Bronchial epithelial cell (primary cell): ENCODE measurements at regions not wholly inside any gene's neighbourhood (a gene's known extent, or its start where the extent isn't known, plus 50 kb on each side); places are given as distances from the start of the nearest gene placed in this dataset.
"Not testable (repeated sequence)": the region's sequence is repeated elsewhere in the genome, so short reads cannot be mapped to it uniquely, and the experiment has no call there.

Experiments used
- DNase-seq: peaks from one replicate; pipeline ENCODE4 v3.0.0-alpha.2; 2010; ENCODE audit warnings: low read depth
- FAIRE-seq: peaks from 2 replicates; lab custom pipeline; 2011; peaks lifted over from hg19 to GRCh38; lab: Jason Lieb, UNC
- H3K27me3 ChIP-seq: 2 replicates; pipeline ENCODE4 v1.5.1; 2011; ENCODE audit warnings: low read length; ENCODE audit not compliant: control insufficient read depth, insufficient read depth
- H3K36me3 ChIP-seq: 2 replicates; pipeline ENCODE4 v1.5.1; 2011; ENCODE audit warnings: low read length; ENCODE audit not compliant: control insufficient read depth, insufficient read depth
- H3K4me3 ChIP-seq: 2 replicates; pipeline ENCODE4 v1.5.1; 2011; ENCODE audit warnings: mild to moderate bottlenecking, low read depth, low read length, control low read depth
- TF ChIP-seq, protein P1 (sequence below): IDR thresholded peaks from 2 replicates; pipeline ENCODE4 v1.5.1; 2011; ENCODE audit warnings: mild to moderate bottlenecking, moderate library complexity, low read length, control low read depth, inconsistent platforms; ENCODE audit not compliant: insufficient read depth, severe bottlenecking

DNA sequence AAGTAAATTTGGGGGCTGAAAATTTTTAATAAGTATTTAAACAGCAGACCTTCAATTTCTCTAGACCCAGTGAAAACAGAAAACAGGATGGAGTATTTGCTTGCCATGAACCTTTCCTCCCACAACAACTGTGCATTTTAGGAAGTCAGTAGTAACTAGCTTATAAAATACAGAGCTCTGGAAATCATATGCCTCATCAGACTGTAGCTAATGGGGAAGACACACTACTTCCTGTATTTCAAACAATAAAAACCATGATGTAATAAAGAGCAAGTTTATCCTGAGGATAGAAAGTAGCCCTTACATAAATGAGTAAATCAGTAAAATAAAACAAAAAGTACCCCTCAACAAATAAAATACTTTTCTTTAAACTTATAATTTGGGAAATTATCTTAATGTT lies 280.1 kb upstream of the ZFP42 start:
- no peaks in the 10 kb centered on the region for H3K36me3 ChIP-seq
- FAIRE-seq = no peak
- DNase-seq = no peak
- no peak overlapping the region for H3K4me3 ChIP-seq
- TF ChIP-seq, protein P1, sequence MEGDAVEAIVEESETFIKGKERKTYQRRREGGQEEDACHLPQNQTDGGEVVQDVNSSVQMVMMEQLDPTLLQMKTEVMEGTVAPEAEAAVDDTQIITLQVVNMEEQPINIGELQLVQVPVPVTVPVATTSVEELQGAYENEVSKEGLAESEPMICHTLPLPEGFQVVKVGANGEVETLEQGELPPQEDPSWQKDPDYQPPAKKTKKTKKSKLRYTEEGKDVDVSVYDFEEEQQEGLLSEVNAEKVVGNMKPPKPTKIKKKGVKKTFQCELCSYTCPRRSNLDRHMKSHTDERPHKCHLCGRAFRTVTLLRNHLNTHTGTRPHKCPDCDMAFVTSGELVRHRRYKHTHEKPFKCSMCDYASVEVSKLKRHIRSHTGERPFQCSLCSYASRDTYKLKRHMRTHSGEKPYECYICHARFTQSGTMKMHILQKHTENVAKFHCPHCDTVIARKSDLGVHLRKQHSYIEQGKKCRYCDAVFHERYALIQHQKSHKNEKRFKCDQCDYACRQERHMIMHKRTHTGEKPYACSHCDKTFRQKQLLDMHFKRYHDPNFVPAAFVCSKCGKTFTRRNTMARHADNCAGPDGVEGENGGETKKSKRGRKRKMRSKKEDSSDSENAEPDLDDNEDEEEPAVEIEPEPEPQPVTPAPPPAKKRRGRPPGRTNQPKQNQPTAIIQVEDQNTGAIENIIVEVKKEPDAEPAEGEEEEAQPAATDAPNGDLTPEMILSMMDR = no peak
- no peaks in the 10 kb centered on the region for H3K27me3 ChIP-seq

DNA sequence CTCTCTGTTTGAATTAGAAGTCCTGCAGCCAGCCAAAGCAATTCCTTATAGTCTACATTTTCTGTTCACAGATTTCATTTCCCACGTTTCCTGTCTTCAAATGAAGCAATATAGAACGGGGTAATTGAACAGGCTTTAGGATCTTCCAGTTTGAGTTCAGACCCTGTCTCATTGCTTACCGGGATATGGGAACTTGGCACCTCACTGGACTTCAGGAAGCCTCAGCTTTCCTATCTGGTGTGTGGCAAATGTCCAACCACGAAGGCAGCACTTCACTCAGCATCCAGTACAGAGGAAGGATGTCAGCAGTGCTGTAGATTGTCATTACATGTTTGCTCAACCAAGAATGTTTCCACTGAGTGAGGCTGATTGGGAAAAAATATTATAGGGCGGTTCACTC lies 271.1 kb upstream of the ZFP42 start:
- FAIRE-seq = no peak
- DNase-seq = no peak
- TF ChIP-seq, protein P1 = no peak
- Histone ChIP-seq H3K36me3 (no peaks in the 10 kb centered on the region), H3K4me3 (no peak overlapping the region), H3K27me3 (no peaks in the 10 kb centered on the region)

DNA sequence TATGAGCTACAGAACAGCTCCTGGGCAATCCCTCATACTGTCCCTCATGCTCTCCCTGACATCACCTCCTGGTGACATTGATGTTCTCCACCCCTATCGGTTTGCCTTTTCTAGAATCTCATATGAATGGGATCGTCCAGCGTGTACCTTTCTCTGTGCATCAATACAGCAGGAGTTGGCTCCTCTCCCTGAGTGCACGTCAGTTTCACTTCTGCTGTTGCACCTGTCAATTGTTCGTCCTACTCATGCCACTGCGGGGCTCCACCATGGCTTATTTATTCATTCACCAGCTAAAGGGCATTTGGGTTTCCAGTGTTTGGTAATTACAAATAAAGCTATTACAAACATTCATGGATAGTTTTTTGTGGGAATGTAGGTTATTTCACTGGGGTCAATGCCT lies 269.1 kb upstream of the ZFP42 start:
- FAIRE-seq (no peak), DNase-seq (no peak)
- Histone ChIP-seq H3K27me3 (no peaks in the 10 kb centered on the region), H3K4me3 (no peak overlapping the region), H3K36me3 (no peaks in the 10 kb centered on the region)
- TF ChIP-seq, protein P1 = no peak

DNA sequence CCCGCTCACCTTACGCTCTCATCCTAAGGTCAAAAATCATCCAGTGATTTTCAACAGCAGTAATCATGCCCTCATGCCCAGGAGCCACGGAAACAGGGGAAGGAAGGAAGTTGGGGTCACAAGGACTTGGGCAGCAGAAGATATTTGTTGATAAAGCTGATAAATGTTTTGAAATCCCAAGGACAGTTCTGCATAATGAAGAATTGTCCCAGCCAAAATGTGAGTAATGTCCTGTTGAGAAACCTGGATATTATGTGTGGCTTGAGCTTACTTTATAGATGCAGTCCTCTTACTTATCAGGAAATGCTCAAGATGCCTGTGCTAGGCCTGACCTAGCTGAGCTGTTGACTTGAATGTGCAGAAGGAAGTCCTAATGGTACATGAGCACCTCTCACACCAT lies 263.0 kb upstream of the ZFP42 start:
- FAIRE-seq (no peak), DNase-seq (peak; percentile 4)
- TF ChIP-seq, protein P1 = no peak
- H3K36me3 ChIP-seq = no peaks in the 10 kb centered on the region
- no peaks in the 10 kb centered on the region for H3K27me3 ChIP-seq
- H3K4me3 ChIP-seq = no peak overlapping the region

DNA sequence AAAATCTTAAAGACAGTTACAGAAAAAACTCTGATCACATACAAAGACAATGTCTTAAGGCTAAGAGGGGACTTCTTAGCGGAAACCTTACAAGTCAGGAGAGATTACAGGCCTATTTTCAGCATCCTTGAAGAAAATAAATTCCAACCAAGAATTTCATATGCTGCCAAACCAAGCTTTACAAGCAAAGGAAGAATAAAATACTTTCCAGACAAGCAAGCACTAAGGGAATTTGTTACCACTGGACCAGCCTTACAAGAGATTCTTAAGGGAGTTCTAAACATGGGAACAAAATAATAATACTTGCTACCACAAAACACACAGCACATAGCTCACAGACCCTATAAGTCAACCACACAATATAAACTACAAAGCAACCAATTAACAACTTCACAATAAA lies 255.8 kb upstream of the ZFP42 start:
- DNase-seq = no peak
- Histone ChIP-seq H3K27me3 (no peaks in the 10 kb centered on the region), H3K36me3 (no peaks in the 10 kb centered on the region), H3K4me3 (no peak overlapping the region)
- FAIRE-seq = no peak
- TF ChIP-seq, protein P1 = no peak

DNA sequence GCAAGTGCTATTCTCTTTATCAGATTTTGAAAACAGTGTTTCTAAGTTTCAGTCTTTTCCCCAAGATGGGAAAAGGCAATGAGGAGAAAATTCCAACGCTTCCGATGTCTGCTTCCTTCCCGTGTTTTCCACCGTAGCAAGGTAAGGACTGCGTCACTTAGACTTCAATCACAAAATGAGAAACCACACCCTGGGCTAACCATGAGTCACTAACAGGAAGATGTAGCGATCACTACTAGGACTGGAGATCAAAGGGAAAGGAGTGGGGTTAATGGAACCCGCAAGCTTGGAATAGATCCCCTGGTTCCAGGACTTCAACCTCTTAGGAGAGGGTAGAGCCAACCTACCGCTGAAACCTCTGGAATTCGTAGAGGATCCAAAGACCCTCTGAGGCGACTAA lies 250.7 kb upstream of the ZFP42 start:
- Histone ChIP-seq H3K36me3 (no peaks in the 10 kb centered on the region), H3K27me3 (no peaks in the 10 kb centered on the region), H3K4me3 (no peak overlapping the region)
- DNase-seq (no peak), FAIRE-seq (no peak)
- TF ChIP-seq, protein P1 = no peak

DNA sequence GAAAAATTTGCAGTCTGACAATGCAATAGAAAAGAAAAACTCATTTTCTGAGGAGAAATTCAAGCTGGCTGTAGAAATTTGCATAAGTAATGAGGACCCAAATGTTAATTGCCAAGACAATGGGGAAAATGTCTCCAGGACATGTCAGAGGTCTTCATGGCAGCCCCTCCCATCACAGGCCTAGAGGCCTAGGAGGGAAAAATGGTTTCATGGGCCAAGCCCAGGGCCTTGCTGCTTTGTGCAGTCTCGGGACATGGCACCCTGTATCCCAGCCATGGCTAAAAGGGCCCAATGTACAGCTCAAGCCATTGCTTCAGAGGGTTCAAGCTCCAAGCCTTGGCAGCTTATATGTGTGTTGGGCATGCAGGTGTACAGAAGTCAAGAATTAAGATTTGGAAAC lies 244.9 kb upstream of the ZFP42 start:
- H3K4me3 ChIP-seq, H3K27me3 ChIP-seq, FAIRE-seq, H3K36me3 ChIP-seq, DNase-seq: not testable (repeated sequence)
